Mucosa of stomach (tissue), 1 donor: ENCODE measurements at regions not wholly inside any gene's neighbourhood (a gene's known extent, or its start where the extent isn't known, plus 50 kb on each side); places are given as distances from the start of the nearest gene placed in this dataset.

Experiments used
- H3K27me3 ChIP-seq: one replicate; pipeline ENCODE4 v1.7.0; 2013; ENCODE audit warnings: mild to moderate bottlenecking, low read length; ENCODE audit not compliant: control insufficient read depth, insufficient read depth
- H3K36me3 ChIP-seq: one replicate; pipeline ENCODE4 v1.7.0; 2013; ENCODE audit warnings: low read length; ENCODE audit not compliant: control insufficient read depth, insufficient read depth
- H3K4me1 ChIP-seq: one replicate; pipeline ENCODE4 v1.7.0; 2013; ENCODE audit warnings: mild to moderate bottlenecking, low read length; ENCODE audit not compliant: control insufficient read depth, insufficient read depth
- H3K4me3 ChIP-seq: one replicate; pipeline ENCODE4 v1.7.0; 2013; ENCODE audit warnings: low read length
- H3K9ac ChIP-seq: one replicate; pipeline ENCODE4 v1.7.0; 2013; ENCODE audit warnings: mild to moderate bottlenecking, low read length, moderate library complexity
- H3K9me3 ChIP-seq: one replicate; pipeline ENCODE4 v1.7.0; 2013; ENCODE audit warnings: mild to moderate bottlenecking, low read length, moderate library complexity; ENCODE audit not compliant: control insufficient read depth
- donor health status: Pancreatic carcinoma.

DNA sequence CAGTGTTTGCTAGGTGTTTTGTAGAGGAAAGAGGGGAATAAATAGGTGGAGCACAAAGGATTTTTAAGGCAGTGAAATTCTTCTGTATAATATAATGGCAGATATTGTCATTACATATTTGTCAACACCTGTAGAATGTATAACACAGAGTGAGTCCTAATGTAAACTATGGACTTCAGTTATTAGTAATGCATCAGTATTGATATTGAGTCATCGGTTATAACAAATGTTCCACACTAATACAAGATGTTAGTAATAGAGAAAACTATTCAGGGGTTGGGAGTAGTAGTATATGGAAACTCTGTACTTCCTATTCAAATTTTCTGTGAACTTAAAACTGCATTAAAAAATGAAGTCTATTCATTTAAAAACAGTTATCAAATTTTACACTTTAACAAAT lies 299.2 kb downstream of the UBE3D start:
- H3K27me3 ChIP-seq = no peaks in the 10 kb centered on the region
- no peaks in the 10 kb centered on the region for H3K36me3 ChIP-seq
- H3K4me1 ChIP-seq = no peaks in the 10 kb centered on the region
- no peak overlapping the region for H3K9ac ChIP-seq
- H3K4me3 ChIP-seq = no peak overlapping the region
- H3K9me3 ChIP-seq = no peaks in the 10 kb centered on the region

- H3K36me3 ChIP-seq = no peaks in the 10 kb centered on the region
- H3K27me3 ChIP-seq = no peaks in the 10 kb centered on the region
- H3K4me3 ChIP-seq = no peak overlapping the region
- no peaks in the 10 kb centered on the region for H3K9me3 ChIP-seq
- H3K9ac ChIP-seq = no peak overlapping the region
- H3K4me1 ChIP-seq = no peaks in the 10 kb centered on the region
Observed at GRCh38 chr6:82767037-82767436, 298.6 kb downstream of the UBE3D start.

GRCh38 chr6:82767447-82767846 lies 298.2 kb downstream of the UBE3D start:
- no peaks in the 10 kb centered on the region for H3K4me1 ChIP-seq
- no peak overlapping the region for H3K9ac ChIP-seq
- H3K9me3 ChIP-seq = no peaks in the 10 kb centered on the region
- H3K36me3 ChIP-seq = no peaks in the 10 kb centered on the region
- no peaks in the 10 kb centered on the region for H3K27me3 ChIP-seq
- no peak overlapping the region for H3K4me3 ChIP-seq

DNA sequence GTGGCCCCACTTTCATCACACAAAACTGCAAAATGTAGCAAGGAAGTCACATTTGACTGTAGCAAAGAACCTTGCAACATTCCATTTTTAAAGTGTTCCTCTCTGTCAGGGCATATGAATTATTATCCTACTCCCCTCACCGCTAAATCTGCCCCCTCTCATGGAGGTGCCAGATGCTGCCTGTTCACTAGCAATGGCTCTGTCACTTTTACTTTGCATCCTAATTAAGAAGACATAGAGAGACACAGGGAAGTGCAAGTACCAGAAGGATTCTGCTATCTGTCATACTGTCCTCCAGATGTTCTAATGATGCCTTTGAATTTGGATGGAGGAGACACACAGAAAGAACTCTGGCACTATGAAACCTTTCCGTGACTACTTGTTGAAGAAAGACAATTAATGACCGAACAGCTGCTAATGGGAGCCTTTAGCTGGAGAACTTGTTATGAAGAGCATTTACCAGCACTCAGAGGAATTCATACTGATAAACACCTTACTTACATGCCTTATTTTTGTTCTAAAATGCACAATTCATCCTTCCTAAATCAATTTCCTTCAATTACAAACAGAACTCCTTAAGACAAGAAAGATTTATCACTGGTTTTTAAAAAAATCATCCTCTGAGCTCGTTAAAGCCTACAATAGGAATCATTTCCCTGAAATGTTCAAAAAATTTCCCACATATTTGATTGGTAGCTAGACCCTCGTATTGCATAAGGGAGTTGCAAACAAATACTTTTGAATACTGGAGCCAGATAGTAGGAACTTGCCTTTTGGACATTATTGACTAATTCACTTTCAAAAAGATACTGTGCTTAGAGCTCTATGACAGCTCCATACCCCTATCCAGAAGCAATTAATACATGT lies 292.6 kb downstream of the UBE3D start:
- no peak overlapping the region for H3K4me3 ChIP-seq

DNA sequence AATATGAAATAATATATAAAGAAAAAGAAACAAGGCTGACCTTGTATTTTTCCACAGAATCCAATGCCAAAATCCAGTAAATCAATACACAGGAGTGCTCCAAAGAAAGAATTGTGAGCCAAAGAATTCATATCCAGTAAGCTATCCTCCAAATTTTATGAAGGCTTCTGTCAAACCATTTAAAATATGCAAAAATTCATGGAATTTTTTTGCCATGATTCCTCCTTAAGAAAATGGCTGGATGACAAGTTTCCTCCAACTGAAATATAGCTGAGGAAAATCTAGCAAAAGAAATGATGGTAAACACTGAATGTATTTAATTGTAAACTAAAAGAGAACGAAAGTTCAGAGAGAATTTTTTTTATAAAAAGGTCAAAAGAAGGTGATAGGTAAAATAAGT lies 290.3 kb downstream of the UBE3D start:
- Histone ChIP-seq H3K9ac (no peak overlapping the region), H3K9me3 (no peaks in the 10 kb centered on the region), H3K27me3 (no peaks in the 10 kb centered on the region), H3K36me3 (no peaks in the 10 kb centered on the region), H3K4me1 (no peaks in the 10 kb centered on the region), H3K4me3 (no peak overlapping the region)

More for the DNA sequence above, 292.6 kb downstream of the UBE3D start:
- Histone ChIP-seq H3K4me1 (no peaks in the 10 kb centered on the region), H3K27me3 (no peaks in the 10 kb centered on the region), H3K9me3 (no peaks in the 10 kb centered on the region), H3K9ac (no peak overlapping the region), H3K36me3 (no peaks in the 10 kb centered on the region)

DNA sequence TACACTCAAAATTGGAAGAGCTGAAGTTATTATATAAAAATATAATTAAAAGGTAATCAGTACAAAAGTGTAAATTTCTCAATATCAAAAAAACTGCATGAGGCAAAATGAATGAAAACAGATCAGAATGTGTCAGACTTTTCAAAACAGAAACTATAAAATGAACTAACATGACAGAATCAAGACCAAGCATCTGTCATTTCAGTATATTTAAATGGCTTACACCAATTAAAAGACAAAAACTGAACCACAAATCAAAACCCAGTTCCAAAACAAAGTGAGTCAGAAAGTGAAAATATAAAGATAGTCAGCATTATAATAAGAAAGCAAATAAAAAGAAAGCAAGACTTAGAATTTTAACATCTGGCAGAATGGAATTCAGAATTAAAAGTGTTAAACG lies 289.7 kb downstream of the UBE3D start:
- Histone ChIP-seq H3K36me3 (no peaks in the 10 kb centered on the region), H3K9me3 (no peaks in the 10 kb centered on the region), H3K4me3 (no peak overlapping the region), H3K9ac (no peak overlapping the region), H3K27me3 (no peaks in the 10 kb centered on the region), H3K4me1 (no peaks in the 10 kb centered on the region)

GRCh38 chr6:82779041-82779440 lies 286.6 kb downstream of the UBE3D start:
- Histone ChIP-seq H3K9me3 (no peaks in the 10 kb centered on the region), H3K9ac (no peak overlapping the region), H3K4me3 (no peak overlapping the region), H3K4me1 (no peaks in the 10 kb centered on the region), H3K27me3 (no peaks in the 10 kb centered on the region), H3K36me3 (no peaks in the 10 kb centered on the region)

- Histone ChIP-seq H3K4me3 (no peak overlapping the region), H3K9ac (no peak overlapping the region), H3K27me3 (no peaks in the 10 kb centered on the region), H3K36me3 (no peaks in the 10 kb centered on the region), H3K9me3 (no peaks in the 10 kb centered on the region), H3K4me1 (no peaks in the 10 kb centered on the region)
Observed at GRCh38 chr6:82780334-82780733, 285.3 kb downstream of the UBE3D start.

- Histone ChIP-seq H3K27me3 (no peaks in the 10 kb centered on the region), H3K36me3 (no peaks in the 10 kb centered on the region), H3K9me3 (no peaks in the 10 kb centered on the region), H3K9ac (no peak overlapping the region), H3K4me3 (no peak overlapping the region), H3K4me1 (no peaks in the 10 kb centered on the region)
Observed at GRCh38 chr6:82781620-82782204, 283.9 kb downstream of the UBE3D start.

- H3K27me3 ChIP-seq = no peaks in the 10 kb centered on the region
- no peak overlapping the region for H3K9ac ChIP-seq
- no peak overlapping the region for H3K4me3 ChIP-seq
- H3K36me3 ChIP-seq = no peaks in the 10 kb centered on the region
- H3K4me1 ChIP-seq = no peaks in the 10 kb centered on the region
- H3K9me3 ChIP-seq = no peaks in the 10 kb centered on the region
Observed at GRCh38 chr6:82783587-82784236, 281.9 kb downstream of the UBE3D start.

DNA sequence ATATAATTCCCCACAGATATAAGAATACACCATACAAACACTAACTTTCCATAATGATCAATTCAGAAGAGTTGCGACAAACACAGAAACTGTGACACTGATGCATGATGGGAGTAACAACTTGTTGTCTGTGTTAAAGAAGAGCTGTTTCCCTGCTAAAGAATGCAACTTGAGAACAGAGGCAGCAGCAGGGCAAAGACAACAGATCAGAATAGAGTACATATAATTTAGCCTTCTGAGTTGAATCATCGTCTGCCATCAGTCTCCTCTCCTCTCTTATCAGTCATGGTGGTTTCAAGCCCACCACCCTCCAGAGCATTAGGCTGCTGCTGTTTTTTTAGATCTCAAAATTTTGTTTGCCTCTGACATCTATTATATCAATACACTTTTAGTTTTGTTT lies 280.4 kb downstream of the UBE3D start:
- Histone ChIP-seq H3K4me3 (no peak overlapping the region), H3K9me3 (no peaks in the 10 kb centered on the region), H3K9ac (no peak overlapping the region), H3K4me1 (no peaks in the 10 kb centered on the region), H3K36me3 (no peaks in the 10 kb centered on the region), H3K27me3 (no peaks in the 10 kb centered on the region)

DNA sequence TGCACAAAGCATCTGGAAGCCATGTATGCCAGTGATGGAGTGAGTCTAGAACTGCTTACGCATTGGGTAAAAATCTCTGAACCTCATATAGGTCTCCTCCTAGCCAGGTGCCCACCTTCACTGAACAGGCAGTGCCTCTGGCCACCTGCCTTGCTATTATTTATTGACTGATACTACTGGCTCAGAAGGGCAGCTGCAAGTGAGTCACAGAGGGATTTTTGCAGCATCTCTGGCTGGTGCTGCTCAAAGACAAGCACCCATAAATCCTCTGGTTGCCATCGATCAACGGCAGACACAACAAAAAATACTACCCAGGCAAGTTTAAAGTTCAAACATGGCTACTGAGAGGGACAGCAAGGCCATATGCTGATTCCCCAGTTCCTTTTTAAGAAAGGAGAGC lies 279.4 kb downstream of the UBE3D start:
- H3K9me3 ChIP-seq = no peaks in the 10 kb centered on the region
- H3K27me3 ChIP-seq = no peaks in the 10 kb centered on the region
- H3K4me1 ChIP-seq = no peaks in the 10 kb centered on the region
- no peaks in the 10 kb centered on the region for H3K36me3 ChIP-seq
- no peak overlapping the region for H3K9ac ChIP-seq
- H3K4me3 ChIP-seq = no peak overlapping the region
